ENCODE measurements at regions not wholly inside any gene's neighbourhood (a gene's known extent, or its start where the extent isn't known, plus 50 kb on each side); places are given as distances from the start of the nearest gene placed in this dataset.

DNA sequence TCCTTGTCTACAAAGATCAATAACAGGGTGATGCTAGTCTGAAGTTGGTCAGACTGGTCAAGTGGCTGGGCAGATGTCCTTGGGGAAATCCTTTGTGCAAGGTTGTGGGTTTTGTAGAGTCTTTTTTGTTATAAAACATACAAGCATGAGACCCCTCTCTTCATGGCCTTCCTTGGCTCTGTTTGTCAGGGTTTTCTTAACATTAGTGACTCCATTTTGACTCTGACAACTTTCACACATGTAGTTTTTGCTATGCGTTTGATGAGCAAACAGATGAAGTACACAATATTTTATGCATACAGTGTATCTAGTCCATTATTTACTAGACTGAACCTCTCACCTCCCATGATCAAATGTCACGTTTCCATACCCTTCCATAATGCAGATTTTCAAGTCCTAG is 151.2 kb upstream of the KLF7 start:
- TF ChIP-seq CTCF (IDR thresholded peaks at IDR 0.05) (no peak), POLR2A (IDR thresholded peaks at IDR 0.05) (no peak)

Measured in adrenal gland (tissue), 5 donors.